Cerebellar nuclear complex (tissue), 1 donor: ENCODE measurements at regions not wholly inside any gene's neighbourhood (a gene's known extent, or its start where the extent isn't known, plus 50 kb on each side); places are given as distances from the start of the nearest gene placed in this dataset.
A peak's percentile ranks its signal among the peaks of the same experiment; 100 is the strongest.
"Not testable (repeated sequence)": the region's sequence is repeated elsewhere in the genome, so short reads cannot be mapped to it uniquely, and the experiment has no call there.

Source experiments
- DNase-seq, 2 experiments: peaks; one replicate each; lab custom pipeline; 2025; lab: John Stamatoyannopoulos, UW

DNA sequence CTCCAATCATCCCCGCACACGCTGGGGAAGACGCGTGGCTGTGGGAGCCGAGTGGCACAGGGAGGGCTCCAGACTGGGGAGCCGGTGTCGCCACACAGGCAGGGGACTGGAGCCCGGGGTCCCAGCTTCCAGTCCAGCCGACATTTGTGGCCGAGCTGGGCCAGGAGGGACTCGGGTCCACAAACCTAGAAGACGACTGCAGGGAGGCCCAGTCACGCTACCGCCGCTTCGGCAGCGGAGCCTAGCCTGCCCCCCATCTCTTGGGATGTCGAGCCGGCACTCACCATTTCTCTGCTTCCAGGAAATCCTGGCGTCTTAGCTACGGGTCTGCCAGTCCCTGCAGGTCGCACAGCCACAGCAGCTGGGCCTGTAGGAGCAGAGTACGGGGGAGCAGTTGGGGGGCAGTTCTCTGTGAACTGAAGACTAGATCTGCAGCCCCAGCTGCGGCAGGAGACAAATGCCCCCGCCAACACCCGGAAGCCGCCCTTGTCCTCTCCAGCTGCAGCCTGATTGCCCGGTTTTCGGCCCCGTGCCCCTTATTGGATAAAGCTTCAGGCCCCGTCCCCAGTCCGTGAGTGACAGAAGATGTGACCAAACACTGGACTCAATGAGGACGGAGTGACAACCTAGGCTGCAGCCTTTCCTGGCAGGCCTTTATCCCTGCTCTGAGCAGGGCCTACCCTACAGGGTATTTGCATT is 270.7 kb downstream of the ZNF33B start:
- peak; percentile 12 to 31 for DNase-seq

GRCh38 chr10:42351745-42352144 is 286.6 kb downstream of the ZNF33B start:
- no peak for DNase-seq

- DNase-seq: not testable (repeated sequence)
These were observed 301.6 kb downstream of the ZNF33B start for GRCh38 chr10:42336593-42337337.

DNA sequence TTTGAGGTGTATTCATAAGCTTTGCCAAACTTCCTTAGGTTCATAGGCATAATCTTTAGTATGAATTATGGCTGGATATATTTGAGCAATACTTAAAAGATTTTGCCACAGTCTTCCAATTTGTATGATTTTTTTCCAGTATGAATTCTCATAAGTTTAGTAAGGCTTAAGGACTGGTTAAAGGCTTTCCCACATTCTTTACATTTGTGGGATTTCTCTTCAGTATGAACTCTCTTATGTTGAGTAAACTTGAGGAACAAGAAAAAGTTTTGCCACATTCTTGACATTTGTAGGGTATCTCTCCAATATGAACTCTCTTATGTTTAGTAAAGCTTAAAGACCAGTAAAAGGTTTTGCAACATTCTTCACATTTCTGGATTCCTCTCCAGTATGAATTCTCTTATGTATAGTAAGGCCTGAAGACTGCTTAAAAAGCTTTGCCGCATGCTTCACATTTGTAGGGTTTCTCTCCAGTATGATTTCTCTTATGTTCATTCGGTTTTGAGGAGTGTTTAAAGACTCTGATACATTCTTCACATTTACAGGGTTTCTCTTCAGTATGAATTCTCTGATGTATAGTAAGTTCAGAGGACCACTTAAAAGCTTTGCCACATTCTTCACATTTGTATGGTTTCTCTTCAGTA is 302.6 kb downstream of the ZNF33B start:
- DNase-seq: not testable (repeated sequence)

GRCh38 chr10:42304341-42304740 is 334.0 kb downstream of the ZNF33B start:
- DNase-seq: no peak

GRCh38 chr10:42281896-42282295 is 356.5 kb downstream of the ZNF33B start:
- not testable (repeated sequence) for DNase-seq

DNA sequence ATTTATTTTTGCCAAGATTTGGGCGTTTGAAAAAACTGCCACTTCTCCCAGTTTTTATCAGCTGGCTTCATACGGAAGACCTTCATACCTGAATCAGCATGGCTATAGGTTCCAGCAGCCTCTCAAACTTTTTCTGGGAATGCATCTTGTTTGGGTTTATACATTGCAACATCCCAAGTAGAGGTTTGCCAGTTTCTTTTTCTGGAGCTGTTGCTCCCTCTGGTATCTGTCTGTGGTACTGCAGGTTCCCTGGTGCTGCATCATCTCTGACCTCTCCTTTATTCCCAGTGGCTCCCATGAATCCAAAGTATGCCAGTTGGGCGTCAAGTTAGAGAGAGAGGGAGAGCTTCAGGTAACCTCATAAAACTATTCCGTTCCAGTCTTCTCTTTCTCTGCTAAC is 368.6 kb downstream of the ZNF33B start:
- DNase-seq: not testable (repeated sequence)

DNA sequence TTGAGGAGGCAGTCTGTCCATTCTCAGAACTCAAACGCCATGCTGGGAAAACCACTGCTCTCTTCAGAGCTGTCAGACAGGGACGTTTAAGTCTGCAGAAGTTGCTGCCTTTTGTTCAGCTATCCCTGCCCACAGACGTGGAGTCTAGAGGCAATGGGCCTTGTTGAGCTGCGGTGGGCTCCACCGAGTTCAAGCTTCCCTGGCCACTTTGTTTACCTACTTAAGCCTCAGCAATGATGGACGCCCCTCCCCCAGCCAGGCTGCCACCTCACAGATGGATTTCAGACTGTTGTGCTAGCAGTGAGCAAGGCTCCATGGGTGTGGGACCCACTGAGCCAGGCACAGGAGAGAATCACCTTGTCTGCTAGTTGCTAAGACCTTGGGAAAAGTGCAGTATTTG is 375.1 kb downstream of the ZNF33B start:
- not testable (repeated sequence) for DNase-seq

DNA sequence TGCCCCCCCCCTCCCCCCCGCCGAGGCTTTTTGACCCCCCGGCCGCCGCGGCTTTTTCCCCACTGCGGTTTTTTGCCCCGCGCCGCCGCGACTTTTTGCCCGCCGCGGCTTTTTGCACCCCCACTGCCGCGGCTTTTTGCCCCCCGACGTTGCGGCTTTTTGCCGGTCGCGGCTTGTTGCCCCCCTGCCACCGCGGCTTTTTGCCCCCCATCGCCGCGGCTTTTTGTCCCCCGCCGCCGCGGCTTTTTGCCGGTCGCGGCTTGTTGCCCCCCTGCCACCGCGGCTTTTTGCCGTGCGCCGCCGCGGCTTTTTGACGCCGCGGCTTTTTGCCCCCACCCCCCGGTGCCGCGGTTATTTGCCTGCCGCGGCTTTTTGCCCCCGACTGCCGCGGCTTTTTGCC is 395.4 kb downstream of the ZNF33B start:
- DNase-seq: not testable (repeated sequence)

DNA sequence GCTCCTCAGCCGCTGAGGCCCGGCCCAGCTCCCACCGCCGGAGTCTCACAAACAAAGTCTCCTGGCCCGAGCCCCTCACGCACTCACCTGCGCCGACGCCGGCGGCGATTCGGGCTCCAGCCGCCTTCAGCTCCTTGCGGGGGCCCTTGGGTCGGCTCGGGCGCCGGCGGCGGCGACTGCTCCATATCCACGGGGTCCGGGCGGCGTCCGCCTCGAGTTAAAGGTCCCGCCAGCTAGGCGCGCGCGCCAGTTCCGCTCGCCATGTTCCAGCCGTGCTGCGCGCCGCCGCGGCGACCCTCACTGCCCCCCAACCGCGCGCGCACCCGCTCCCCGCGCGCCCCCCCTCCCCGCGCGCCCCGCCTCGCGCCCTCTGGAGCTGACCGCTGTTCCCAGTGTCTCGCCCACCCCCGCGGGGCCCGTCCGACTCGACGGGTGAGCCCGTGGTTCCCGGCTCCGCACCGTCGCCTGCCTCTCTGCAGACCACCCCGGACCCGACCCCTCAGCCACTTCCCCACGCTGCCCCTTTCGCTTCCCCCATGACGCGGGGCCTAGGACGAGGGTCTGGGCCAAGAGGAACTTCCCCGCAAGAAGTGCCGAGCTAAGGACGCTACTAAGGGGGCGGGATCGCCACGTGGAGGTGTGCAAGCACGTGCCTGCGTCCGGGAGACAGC is 396.1 kb downstream of the ZNF33B start:
- DNase-seq: no peak

- DNase-seq: not testable (repeated sequence)
These were observed 402.0 kb downstream of the ZNF33B start for GRCh38 chr10:42236401-42236800.

DNA sequence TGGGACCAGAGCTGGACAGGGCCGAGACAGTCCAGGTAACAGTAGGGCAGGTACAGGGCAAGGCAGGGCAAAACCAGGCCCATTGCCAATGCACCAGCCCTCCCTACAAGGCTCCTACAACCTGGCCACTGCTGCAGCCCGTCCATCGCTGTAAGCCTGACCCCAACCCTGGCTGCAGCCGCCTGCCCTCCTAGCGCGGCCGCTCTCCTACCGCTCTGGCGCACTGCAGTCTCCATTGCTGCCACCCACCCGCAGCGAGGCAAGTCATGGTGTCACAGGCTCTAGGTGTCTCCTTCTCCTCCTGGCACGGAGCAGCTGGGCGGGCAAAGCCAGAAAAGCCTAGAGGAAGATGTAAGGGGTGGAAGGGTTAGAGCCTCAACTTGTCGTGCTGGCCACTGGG is 402.6 kb downstream of the ZNF33B start:
- DNase-seq: not testable (repeated sequence)

DNA sequence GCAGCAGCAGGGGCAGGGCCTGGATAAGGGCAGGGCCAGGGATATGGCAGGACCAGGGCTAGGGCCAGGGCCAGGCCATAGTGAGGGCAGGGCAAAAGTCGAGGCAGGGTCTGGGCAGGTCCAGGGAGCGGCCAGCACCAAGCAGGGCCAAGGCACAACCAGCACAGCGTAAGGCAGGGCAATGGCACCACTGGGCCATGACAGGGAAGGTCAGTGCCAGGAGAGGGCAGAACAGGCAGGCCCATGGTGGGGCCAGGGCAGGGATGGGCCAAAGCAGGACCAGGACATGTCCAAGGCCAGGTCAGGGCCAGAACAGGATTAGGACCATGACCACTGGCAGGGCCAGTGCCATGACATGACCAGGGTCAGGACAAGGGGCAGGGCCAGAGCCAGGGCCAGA is 403.1 kb downstream of the ZNF33B start:
- not testable (repeated sequence) for DNase-seq

DNA sequence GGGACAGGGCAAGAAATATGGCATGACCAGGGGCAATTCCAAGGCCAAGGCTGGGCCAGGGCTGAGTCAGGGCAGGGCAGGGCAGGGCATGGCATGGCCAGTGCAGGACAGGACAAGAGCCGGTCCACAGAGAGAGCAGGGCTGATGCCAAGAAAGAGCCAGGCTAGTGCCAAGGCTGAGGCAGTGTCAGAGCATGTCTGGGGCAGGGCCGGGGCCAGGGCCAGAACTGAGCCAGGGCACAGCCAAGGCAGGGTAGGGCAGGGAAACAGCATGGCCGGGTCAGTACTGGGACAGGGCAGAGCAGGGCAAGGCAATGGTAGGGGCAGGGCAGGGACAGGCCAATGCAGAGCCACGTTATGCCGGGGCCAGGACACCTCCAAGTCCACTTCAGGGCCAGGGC is 403.9 kb downstream of the ZNF33B start:
- DNase-seq: not testable (repeated sequence)

- DNase-seq: not testable (repeated sequence)
These were observed 404.7 kb downstream of the ZNF33B start for GRCh38 chr10:42233461-42234206.

- DNase-seq: not testable (repeated sequence)
These were observed 405.4 kb downstream of the ZNF33B start for GRCh38 chr10:42232955-42233354.

GRCh38 chr10:42230812-42231211 is 407.6 kb downstream of the ZNF33B start:
- DNase-seq: not testable (repeated sequence)

DNA sequence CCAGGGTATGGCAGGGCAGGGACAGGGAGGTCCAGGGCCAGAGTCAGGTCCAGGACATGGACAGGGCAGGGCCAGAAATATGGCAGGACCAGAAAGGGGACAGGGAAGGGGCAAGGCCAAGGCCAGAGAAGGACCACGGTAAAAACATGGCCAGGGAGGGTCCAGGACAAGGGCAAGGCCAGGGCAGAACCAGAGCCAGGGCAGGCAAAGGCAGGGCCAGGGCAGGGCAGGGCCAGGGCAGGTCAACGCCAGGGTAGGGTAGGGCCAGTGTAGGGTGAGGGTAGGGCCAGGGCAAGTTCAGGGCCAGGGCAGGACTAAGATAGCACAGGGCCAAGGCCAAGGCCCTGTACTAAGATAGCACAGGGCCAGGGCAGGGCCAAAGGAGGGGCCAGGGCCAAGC is 408.3 kb downstream of the ZNF33B start:
- DNase-seq: not testable (repeated sequence)

DNA sequence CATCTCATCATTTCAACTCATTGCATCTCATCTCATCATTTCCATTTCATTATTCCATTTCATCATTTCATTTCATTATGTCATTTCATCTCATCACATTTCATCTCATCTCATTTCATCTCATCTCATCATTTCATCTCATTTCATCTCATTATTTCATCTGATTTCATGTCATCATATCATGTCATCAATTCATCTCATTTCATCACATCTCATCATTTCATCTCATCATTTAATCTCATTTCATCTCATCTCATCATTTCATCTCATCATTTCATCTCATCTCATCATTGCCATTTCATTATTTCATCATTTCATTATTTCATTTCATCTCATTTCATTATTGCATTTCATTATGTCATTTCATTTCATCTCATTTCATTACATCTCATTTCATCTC is 410.5 kb downstream of the ZNF33B start:
- not testable (repeated sequence) for DNase-seq

GRCh38 chr10:42193588-42193987 is 444.8 kb downstream of the ZNF33B start:
- DNase-seq: not testable (repeated sequence)

DNA sequence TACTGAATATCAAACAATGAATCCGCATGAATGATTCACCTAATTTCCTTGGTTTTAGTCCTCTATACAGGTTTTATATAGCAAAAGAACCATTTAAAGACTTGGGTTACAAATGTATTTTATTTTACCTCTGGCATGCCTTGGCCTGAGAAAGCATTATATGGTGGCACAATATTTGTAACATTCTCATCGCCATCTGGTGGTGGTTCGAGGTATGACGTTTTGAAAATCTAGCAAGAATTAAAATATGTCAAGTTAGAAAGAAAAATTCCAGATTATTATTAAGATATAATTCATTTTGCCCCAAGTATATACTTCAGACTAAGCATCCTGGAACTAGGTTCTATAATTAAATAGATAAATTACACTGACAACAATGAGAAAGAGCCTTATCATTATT is 445.9 kb downstream of the ZNF33B start:
- DNase-seq: not testable (repeated sequence)
